Astrocyte (in vitro differentiated cells and primary cell): ENCODE measurements at regions not wholly inside any gene's neighbourhood (a gene's known extent, or its start where the extent isn't known, plus 50 kb on each side); places are given as distances from the start of the nearest gene placed in this dataset.

Source experiments
- DNase-seq: peaks from one replicate; pipeline ENCODE4 v3.0.0-alpha.2; 2010; ENCODE audit warnings: low read depth
- FAIRE-seq: peaks from 2 replicates; lab custom pipeline; 2011; peaks lifted over from hg19 to GRCh38; lab: Jason Lieb, UNC
- H2AFZ ChIP-seq: 2 replicates; pipeline ENCODE4 v1.6.0; 2012; ENCODE audit warnings: low read depth, low read length, inconsistent platforms
- H3K27ac ChIP-seq: 2 replicates; pipeline ENCODE4 v1.5.1; 2011; ENCODE audit warnings: low read depth, low read length, inconsistent platforms
- H3K27me3 ChIP-seq: 2 replicates; pipeline ENCODE4 v1.6.0; 2011; ENCODE audit warnings: low read length, inconsistent platforms; ENCODE audit not compliant: insufficient read depth
- H3K36me3 ChIP-seq: 2 replicates; pipeline ENCODE4 v1.5.1; 2011; ENCODE audit warnings: low read length, inconsistent platforms; ENCODE audit not compliant: insufficient read depth
- H3K4me1 ChIP-seq: 2 replicates; pipeline ENCODE4 v1.5.1; 2011; ENCODE audit warnings: low read length, inconsistent platforms; ENCODE audit not compliant: insufficient read depth
- H3K4me2 ChIP-seq: 2 replicates; pipeline ENCODE4 v1.6.0; 2012; ENCODE audit warnings: low read length, inconsistent platforms
- H3K4me3 ChIP-seq: 2 replicates; pipeline ENCODE4 v1.5.1; 2011; ENCODE audit warnings: low read depth, mild to moderate bottlenecking, low read length, inconsistent platforms; ENCODE audit not compliant: insufficient read depth
- H3K79me2 ChIP-seq: 2 replicates; pipeline ENCODE4 v1.6.0; 2012; ENCODE audit warnings: mild to moderate bottlenecking, low read length, inconsistent platforms; ENCODE audit not compliant: insufficient read depth
- H3K9ac ChIP-seq: 2 replicates; pipeline ENCODE4 v1.6.0; 2012; ENCODE audit warnings: mild to moderate bottlenecking, low read length, inconsistent platforms
- H3K9me3 ChIP-seq: 2 replicates; pipeline ENCODE4 v1.5.1; 2012; ENCODE audit warnings: low read depth, mild to moderate bottlenecking, low read length, inconsistent platforms; ENCODE audit not compliant: insufficient read depth
- H4K20me1 ChIP-seq: 2 replicates; pipeline ENCODE4 v1.6.0; 2012; ENCODE audit warnings: low read length, inconsistent platforms; ENCODE audit not compliant: insufficient read depth
- H3K27ac Mint-ChIP-seq: one replicate; pipeline ENCODE4 v1.8.0; 2021; ENCODE audit warnings: mild to moderate bottlenecking, mixed read lengths; ENCODE audit not compliant: unreplicated experiment
- H3K27me3 Mint-ChIP-seq: one replicate; pipeline ENCODE4 v1.8.0; 2021; ENCODE audit warnings: low read depth, mixed read lengths; ENCODE audit not compliant: unreplicated experiment
- H3K36me3 Mint-ChIP-seq: one replicate; pipeline ENCODE4 v1.8.0; 2021; ENCODE audit warnings: low read depth, mixed read lengths; ENCODE audit not compliant: unreplicated experiment
- H3K4me1 Mint-ChIP-seq: one replicate; pipeline ENCODE4 v1.8.0; 2021; ENCODE audit warnings: low read depth, mixed read lengths; ENCODE audit not compliant: unreplicated experiment
- H3K4me3 Mint-ChIP-seq: one replicate; pipeline ENCODE4 v1.8.0; 2021; ENCODE audit warnings: mild to moderate bottlenecking, moderate library complexity, mixed read lengths; ENCODE audit not compliant: unreplicated experiment
- H3K9me3 Mint-ChIP-seq: one replicate; pipeline ENCODE4 v1.8.0; 2021; ENCODE audit warnings: mild to moderate bottlenecking, mixed read lengths; ENCODE audit not compliant: unreplicated experiment
- EZH2 ChIP-seq: IDR thresholded peaks from 2 replicates; pipeline ENCODE4 v1.6.1; 2012; ENCODE audit warnings: mild to moderate bottlenecking, low read length, inconsistent platforms; ENCODE audit not compliant: insufficient read depth
- TF ChIP-seq, protein P1 (sequence below): IDR thresholded peaks from 2 replicates; pipeline ENCODE4 v1.5.1; 2011; ENCODE audit warnings: low read depth, mild to moderate bottlenecking, inconsistent platforms, low read length, moderate library complexity; ENCODE audit not compliant: insufficient read depth

DNA sequence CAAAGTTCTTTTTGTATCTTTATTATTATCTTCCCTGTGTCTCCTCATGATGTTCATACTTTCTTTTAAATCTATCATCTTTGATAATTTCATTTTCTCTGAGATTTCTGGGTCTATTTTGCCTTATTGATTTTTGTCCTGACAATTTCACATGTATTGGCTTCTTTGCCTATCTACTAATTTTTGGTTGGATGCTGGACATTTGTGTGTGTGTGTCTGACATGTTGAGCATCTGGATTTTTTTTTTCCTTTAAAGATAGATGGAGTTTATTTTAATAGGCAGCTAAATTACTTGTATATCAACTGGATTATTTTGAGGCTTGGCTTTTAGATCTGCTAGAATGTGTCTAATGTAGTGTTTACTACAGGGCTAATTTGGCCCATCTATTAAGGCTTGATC, 178.0 kb upstream of the MOCS2 start:
- no peak overlapping the region for H2AFZ ChIP-seq
- DNase-seq (no peak), FAIRE-seq (no peak)
- no peak overlapping the region for H3K27ac Mint-ChIP-seq
- H3K36me3 Mint-ChIP-seq, result no peaks in the 10 kb centered on the region
- H4K20me1 ChIP-seq, result no peaks in the 10 kb centered on the region
- peaks cover 2% of the 10 kb centered on the region for H3K27me3 Mint-ChIP-seq
- H3K4me1 Mint-ChIP-seq, result no peaks in the 10 kb centered on the region
- H3K27me3 ChIP-seq, result no peaks in the 10 kb centered on the region
- no peak overlapping the region for H3K27ac ChIP-seq
- H3K9me3 Mint-ChIP-seq, result peaks cover 18% of the 10 kb centered on the region
- H3K9ac ChIP-seq, result no peak overlapping the region
- H3K4me1 ChIP-seq, result no peaks in the 10 kb centered on the region
- H3K4me3 Mint-ChIP-seq, result no peak overlapping the region
- H3K9me3 ChIP-seq, result no peaks in the 10 kb centered on the region
- no peak for TF ChIP-seq EZH2
- TF ChIP-seq, protein P1, sequence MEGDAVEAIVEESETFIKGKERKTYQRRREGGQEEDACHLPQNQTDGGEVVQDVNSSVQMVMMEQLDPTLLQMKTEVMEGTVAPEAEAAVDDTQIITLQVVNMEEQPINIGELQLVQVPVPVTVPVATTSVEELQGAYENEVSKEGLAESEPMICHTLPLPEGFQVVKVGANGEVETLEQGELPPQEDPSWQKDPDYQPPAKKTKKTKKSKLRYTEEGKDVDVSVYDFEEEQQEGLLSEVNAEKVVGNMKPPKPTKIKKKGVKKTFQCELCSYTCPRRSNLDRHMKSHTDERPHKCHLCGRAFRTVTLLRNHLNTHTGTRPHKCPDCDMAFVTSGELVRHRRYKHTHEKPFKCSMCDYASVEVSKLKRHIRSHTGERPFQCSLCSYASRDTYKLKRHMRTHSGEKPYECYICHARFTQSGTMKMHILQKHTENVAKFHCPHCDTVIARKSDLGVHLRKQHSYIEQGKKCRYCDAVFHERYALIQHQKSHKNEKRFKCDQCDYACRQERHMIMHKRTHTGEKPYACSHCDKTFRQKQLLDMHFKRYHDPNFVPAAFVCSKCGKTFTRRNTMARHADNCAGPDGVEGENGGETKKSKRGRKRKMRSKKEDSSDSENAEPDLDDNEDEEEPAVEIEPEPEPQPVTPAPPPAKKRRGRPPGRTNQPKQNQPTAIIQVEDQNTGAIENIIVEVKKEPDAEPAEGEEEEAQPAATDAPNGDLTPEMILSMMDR, result no peak
- H3K4me3 ChIP-seq, result no peak overlapping the region
- H3K79me2 ChIP-seq, result no peaks in the 10 kb centered on the region
- no peaks in the 10 kb centered on the region for H3K36me3 ChIP-seq
- H3K4me2 ChIP-seq, result no peak overlapping the region

GRCh38 chr5:53288511-53288910, 179.0 kb upstream of the MOCS2 start:
- FAIRE-seq, result no peak
- H3K27me3 Mint-ChIP-seq, result peaks cover 2% of the 10 kb centered on the region
- no peaks in the 10 kb centered on the region for H3K79me2 ChIP-seq
- H4K20me1 ChIP-seq, result no peaks in the 10 kb centered on the region
- TF ChIP-seq EZH2, result no peak
- TF ChIP-seq, protein P1, result no peak
- H3K4me3 Mint-ChIP-seq, result no peak overlapping the region
- no peak overlapping the region for H3K27ac Mint-ChIP-seq
- no peaks in the 10 kb centered on the region for H3K4me1 Mint-ChIP-seq
- H3K4me1 ChIP-seq, result no peaks in the 10 kb centered on the region
- no peaks in the 10 kb centered on the region for H3K36me3 ChIP-seq
- H2AFZ ChIP-seq, result no peak overlapping the region
- no peaks in the 10 kb centered on the region for H3K9me3 ChIP-seq
- H3K27me3 ChIP-seq, result no peaks in the 10 kb centered on the region
- no peak for DNase-seq
- no peak overlapping the region for H3K4me2 ChIP-seq
- no peak overlapping the region for H3K4me3 ChIP-seq
- H3K36me3 Mint-ChIP-seq, result no peaks in the 10 kb centered on the region
- no peak overlapping the region for H3K9ac ChIP-seq
- peaks cover 18% of the 10 kb centered on the region for H3K9me3 Mint-ChIP-seq
- no peak overlapping the region for H3K27ac ChIP-seq

GRCh38 chr5:53291047-53291446, 181.5 kb upstream of the MOCS2 start:
- DNase-seq (no peak), FAIRE-seq (no peak)
- no peaks in the 10 kb centered on the region for H3K4me1 ChIP-seq
- H4K20me1 ChIP-seq, result no peaks in the 10 kb centered on the region
- H3K4me2 ChIP-seq, result no peak overlapping the region
- H3K27me3 ChIP-seq, result no peaks in the 10 kb centered on the region
- Mint-ChIP-seq H3K4me1 (no peaks in the 10 kb centered on the region), H3K9me3 (peaks cover 18% of the 10 kb centered on the region), H3K36me3 (no peaks in the 10 kb centered on the region), H3K4me3 (no peak overlapping the region), H3K27ac (no peak overlapping the region), H3K27me3 (peaks cover 3% of the 10 kb centered on the region)
- no peak overlapping the region for H3K4me3 ChIP-seq
- H2AFZ ChIP-seq, result no peak overlapping the region
- H3K9ac ChIP-seq, result no peak overlapping the region
- H3K27ac ChIP-seq, result no peak overlapping the region
- no peaks in the 10 kb centered on the region for H3K79me2 ChIP-seq
- no peaks in the 10 kb centered on the region for H3K36me3 ChIP-seq
- no peaks in the 10 kb centered on the region for H3K9me3 ChIP-seq
- TF ChIP-seq, protein P1, result no peak
- no peak for TF ChIP-seq EZH2
